ENCODE measurements at regions not wholly inside any gene's neighbourhood (a gene's known extent, or its start where the extent isn't known, plus 50 kb on each side); places are given as distances from the start of the nearest gene placed in this dataset.

GRCh38 chr6:22221211-22221610, 75.6 kb downstream of the PRL start:
- DNase-seq (ENCODE audit: extremely low read depth, low read depth, low spot score): no peak

GRCh38 chr6:22221630-22222029, 75.2 kb downstream of the PRL start:
- DNase-seq (ENCODE audit: extremely low read depth, low read depth, low spot score): no peak

GRCh38 chr6:22222469-22222868, 74.4 kb downstream of the PRL start:
- no peak for DNase-seq (ENCODE audit: extremely low read depth, low read depth, low spot score)

DNA sequence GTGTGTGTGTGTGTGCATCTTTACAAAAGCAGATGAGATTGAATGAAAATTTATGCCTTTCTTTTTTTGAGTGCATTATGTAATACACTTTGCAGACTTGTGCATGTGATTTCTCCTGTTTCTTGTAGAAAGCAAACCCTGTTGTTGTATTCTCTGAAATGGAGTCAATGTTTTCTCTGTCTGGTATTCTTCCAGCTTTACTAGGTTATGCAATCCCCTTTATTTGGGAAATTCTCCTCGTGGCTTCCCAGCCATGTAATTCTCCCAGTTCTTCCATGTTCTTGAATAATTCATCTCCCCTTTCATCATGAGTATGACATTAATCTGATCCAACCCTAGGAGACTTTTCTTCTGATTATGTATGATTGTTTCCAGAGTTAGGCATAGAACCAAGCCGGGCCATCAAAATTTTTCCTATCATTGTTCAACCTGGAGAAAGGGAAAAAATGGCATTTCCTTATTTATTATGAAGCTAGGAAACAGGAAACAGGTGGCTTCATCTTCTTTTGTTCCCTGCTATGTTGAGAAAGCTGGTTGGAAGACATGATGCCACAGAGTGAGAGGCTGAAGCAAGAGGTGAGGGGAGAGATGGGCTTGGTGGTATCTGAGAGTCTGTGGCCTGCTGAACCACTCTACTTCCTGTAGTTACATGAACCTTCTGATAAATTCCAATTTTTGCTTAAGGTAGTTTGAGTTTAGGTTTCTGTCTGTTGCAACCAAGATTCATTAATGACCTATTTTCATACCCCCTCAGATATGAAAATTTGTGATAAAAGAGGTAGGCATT, 68.8 kb downstream of the PRL start:
- DNase-seq (ENCODE audit: extremely low read depth, low read depth, low spot score): no peak

DNA sequence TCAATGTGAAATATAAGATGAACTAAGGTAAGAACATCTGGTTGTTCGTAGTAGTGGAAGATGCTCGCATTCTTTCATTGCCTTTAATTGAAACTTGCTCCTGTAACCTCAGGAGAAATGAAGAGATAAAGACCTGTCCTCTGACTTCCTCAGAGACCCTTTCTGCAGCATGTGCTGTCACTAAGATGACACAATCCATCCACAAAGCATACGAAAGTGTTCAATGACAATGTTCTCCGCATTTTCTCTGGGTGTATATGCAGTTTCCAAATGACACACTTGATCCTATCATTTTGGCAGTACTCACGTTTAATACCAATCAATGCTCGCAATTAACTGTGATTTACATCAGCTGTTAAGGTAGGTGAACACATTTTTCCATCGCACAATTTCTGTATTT, 65.8 kb downstream of the PRL start:
- DNase-seq (ENCODE audit: extremely low read depth, low read depth, low spot score): no peak

- DNase-seq (ENCODE audit: extremely low read depth, low read depth, low spot score): no peak
These were observed 65.2 kb downstream of the PRL start for GRCh38 chr6:22231616-22232015.

DNA sequence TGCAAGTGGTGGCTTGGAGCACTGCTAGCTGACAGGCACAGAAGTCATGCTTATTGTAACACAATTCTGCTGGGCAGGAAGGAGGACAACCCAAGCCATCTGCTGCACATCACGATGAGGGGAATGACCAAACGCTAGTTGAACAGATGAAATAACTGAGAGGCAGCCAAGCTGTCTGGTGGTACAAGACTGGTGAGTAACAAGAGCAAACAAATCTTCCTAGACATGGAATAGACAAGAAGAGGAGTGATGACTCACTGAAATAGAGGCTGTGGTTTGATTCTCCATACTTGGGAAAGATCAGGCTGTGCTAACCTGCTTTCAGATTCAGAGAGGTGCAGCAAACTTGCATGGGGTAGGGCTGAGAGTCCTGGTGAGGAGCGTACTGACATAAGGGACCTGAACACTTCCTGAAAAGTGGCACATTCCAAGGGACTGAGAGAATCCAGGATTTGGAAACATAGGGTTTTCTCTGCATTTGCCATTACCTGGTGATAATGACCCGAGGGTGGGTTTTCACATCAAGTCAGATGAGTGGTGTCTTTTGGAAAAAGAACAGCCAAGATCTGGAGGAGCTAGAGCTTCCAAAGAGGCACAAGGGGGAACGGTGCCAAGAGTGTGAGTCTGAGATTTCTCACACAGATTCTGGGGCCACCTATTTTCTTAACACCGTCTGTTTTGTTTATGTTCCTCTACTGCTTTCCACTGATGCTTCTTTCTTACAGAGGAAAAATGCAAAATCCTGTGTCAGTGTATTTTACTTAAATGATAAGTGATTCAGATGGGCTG, 60.0 kb downstream of the PRL start:
- DNase-seq (ENCODE audit: extremely low read depth, low read depth, low spot score): no peak
